ENCODE measurements at regions not wholly inside any gene's neighbourhood (a gene's known extent, or its start where the extent isn't known, plus 50 kb on each side); places are given as distances from the start of the nearest gene placed in this dataset.

DNA sequence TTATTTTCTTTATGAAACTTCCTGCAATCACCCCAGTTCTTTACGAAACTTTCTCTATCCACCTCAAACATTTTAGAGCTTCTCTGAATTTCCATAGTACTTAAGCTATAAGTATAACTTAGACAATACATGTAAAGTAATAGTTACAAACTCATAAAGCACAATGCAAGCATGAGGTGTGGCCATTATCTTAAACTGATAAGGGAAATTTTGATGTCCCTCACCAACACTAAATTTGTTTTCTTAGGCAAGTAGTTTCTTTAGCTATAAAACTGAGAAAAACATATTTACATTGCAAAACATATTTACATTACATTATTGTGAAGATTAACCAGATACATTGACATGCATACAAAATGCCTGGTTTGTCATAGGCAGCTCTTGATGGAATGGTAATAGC, 146.4 kb upstream of the ATP1B1 start:
- no peaks in the 10 kb centered on the region for H3K9me3 Mint-ChIP-seq (ENCODE audit: unreplicated experiment)
- no peak overlapping the region for H3K27ac Mint-ChIP-seq (ENCODE audit: low read depth, unreplicated experiment)
- POLR2A ChIA-PET, result interaction anchor here (0.7 to 1.2 kb wide), 3 partner anchors 17 to 148 kb away, joined by 3 to 6 read pairs (median 3); no protein-coding TSS in a partner anchor
- no peak for DNase-seq (ENCODE audit: unreplicated experiment)
- no TSS peak for BruUV-seq (replicated peaks)
- H3K27me3 Mint-ChIP-seq (ENCODE audit: insufficient read depth, unreplicated experiment), result peaks cover 11% of the 10 kb centered on the region
- H3K36me3 Mint-ChIP-seq (ENCODE audit: insufficient read depth, unreplicated experiment), result no peaks in the 10 kb centered on the region
- CTCF ChIA-PET, result interaction anchor here (0.5 to 0.6 kb wide), 2 partner anchors 10 to 162 kb away, joined by 3 to 4 read pairs; no protein-coding TSS in a partner anchor
- H3K4me3 Mint-ChIP-seq (ENCODE audit: unreplicated experiment), result no peak overlapping the region
- TF ChIP-seq, protein P1, sequence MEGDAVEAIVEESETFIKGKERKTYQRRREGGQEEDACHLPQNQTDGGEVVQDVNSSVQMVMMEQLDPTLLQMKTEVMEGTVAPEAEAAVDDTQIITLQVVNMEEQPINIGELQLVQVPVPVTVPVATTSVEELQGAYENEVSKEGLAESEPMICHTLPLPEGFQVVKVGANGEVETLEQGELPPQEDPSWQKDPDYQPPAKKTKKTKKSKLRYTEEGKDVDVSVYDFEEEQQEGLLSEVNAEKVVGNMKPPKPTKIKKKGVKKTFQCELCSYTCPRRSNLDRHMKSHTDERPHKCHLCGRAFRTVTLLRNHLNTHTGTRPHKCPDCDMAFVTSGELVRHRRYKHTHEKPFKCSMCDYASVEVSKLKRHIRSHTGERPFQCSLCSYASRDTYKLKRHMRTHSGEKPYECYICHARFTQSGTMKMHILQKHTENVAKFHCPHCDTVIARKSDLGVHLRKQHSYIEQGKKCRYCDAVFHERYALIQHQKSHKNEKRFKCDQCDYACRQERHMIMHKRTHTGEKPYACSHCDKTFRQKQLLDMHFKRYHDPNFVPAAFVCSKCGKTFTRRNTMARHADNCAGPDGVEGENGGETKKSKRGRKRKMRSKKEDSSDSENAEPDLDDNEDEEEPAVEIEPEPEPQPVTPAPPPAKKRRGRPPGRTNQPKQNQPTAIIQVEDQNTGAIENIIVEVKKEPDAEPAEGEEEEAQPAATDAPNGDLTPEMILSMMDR (IDR thresholded peaks at IDR 0.05; ENCODE audit: unreplicated experiment), result no peak
- peaks cover 5% of the 10 kb centered on the region for H3K4me1 Mint-ChIP-seq (ENCODE audit: insufficient read depth, unreplicated experiment)
- intact Hi-C loops (cut with micrococcal nuclease), result no loop called here

DNA sequence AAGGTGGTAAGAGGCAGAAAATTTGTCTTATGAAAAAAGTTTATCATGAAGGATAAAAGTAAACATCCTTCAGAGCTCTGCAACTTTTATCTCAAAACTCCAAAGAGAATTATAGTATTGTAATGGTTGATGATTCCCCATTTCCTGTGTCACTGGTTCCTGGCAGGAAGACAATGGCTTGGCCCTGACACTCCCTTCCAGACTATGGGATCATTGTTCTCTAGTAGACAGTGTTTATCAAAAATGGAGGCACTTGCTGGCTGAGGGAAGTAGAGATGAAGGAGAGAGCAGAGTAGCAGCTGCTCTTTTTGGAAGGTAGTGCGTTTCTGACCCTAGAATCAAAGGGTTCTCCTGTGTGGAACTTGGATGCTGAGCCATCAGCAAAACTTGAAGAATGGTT, 145.9 kb upstream of the ATP1B1 start:
- no peaks in the 10 kb centered on the region for H3K36me3 Mint-ChIP-seq (ENCODE audit: insufficient read depth, unreplicated experiment)
- no peaks in the 10 kb centered on the region for H3K9me3 Mint-ChIP-seq (ENCODE audit: unreplicated experiment)
- H3K27ac Mint-ChIP-seq (ENCODE audit: low read depth, unreplicated experiment), result no peak overlapping the region
- POLR2A ChIA-PET, result interaction anchor here (0.7 to 1.2 kb wide), 3 partner anchors 18 to 147 kb away, joined by 3 to 6 read pairs (median 3); no protein-coding TSS in a partner anchor
- no TSS peak for BruUV-seq (replicated peaks)
- H3K27me3 Mint-ChIP-seq (ENCODE audit: insufficient read depth, unreplicated experiment), result peaks cover 11% of the 10 kb centered on the region
- no peak for DNase-seq (ENCODE audit: unreplicated experiment)
- intact Hi-C loops (cut with micrococcal nuclease), result no loop called here
- no peak overlapping the region for H3K4me3 Mint-ChIP-seq (ENCODE audit: unreplicated experiment)
- TF ChIP-seq, protein P1 (IDR thresholded peaks at IDR 0.05; ENCODE audit: unreplicated experiment), result no peak
- CTCF ChIA-PET, result interaction anchor here (0.6 kb wide), 1 partner anchor 10 kb away, joined by 4 read pairs; no protein-coding TSS in a partner anchor
- H3K4me1 Mint-ChIP-seq (ENCODE audit: insufficient read depth, unreplicated experiment), result peaks cover 5% of the 10 kb centered on the region

DNA sequence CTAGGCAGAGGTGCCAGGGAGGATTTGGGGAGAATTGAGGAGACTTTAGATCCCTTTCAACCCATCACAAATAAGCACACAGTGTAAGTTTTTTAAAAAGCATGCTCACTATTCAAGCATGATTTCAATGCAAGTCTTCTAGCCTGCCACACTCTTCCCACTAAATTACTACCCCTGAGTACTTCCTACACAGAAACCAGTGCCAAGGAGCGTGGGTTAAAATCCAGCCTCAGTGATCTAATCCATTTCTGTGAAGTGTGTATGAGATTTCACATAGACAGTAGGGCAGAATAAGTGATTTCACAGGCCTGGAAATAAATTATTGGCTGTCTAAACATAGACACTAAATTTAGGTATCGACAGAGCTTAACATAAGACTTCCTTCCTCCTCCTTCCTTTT, 142.9 kb upstream of the ATP1B1 start:
- H3K9me3 Mint-ChIP-seq (ENCODE audit: unreplicated experiment), result no peaks in the 10 kb centered on the region
- no peaks in the 10 kb centered on the region for H3K27me3 Mint-ChIP-seq (ENCODE audit: insufficient read depth, unreplicated experiment)
- no peak overlapping the region for H3K27ac Mint-ChIP-seq (ENCODE audit: low read depth, unreplicated experiment)
- intact Hi-C loops (cut with micrococcal nuclease), result no loop called here
- ChIA-PET POLR2A (no interaction called here), CTCF (no interaction called here)
- no peak for DNase-seq (ENCODE audit: unreplicated experiment)
- H3K4me1 Mint-ChIP-seq (ENCODE audit: insufficient read depth, unreplicated experiment), result peaks cover 4% of the 10 kb centered on the region
- no peak overlapping the region for H3K4me3 Mint-ChIP-seq (ENCODE audit: unreplicated experiment)
- TF ChIP-seq, protein P1 (IDR thresholded peaks at IDR 0.05; ENCODE audit: unreplicated experiment), result no peak
- no TSS peak for BruUV-seq (replicated peaks)
- no peaks in the 10 kb centered on the region for H3K36me3 Mint-ChIP-seq (ENCODE audit: insufficient read depth, unreplicated experiment)

DNA sequence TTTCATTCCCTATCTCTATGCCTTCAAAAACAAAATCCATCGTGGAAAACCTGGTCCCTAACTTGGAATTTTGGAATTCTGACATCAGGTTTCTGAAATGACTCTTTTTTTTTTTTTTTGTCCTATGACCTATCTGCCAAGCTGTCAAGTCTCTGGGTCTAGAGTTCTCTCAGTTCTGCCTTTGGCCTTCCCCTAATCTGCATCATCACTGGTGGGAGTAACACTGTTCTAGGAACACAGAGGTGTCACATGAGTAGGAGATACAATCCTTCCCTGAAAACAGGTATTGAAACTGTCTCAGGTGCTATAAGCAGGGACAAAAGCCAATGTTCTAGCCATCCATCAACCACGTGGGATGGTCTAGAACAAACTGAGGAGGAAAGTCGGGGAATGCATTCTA, 142.0 kb upstream of the ATP1B1 start:
- TF ChIP-seq, protein P1 (IDR thresholded peaks at IDR 0.05; ENCODE audit: unreplicated experiment), result no peak
- no peaks in the 10 kb centered on the region for H3K36me3 Mint-ChIP-seq (ENCODE audit: insufficient read depth, unreplicated experiment)
- no peak for DNase-seq (ENCODE audit: unreplicated experiment)

More for the DNA sequence above, 142.0 kb upstream of the ATP1B1 start:
- H3K4me3 Mint-ChIP-seq (ENCODE audit: unreplicated experiment), result no peak overlapping the region
- ChIA-PET CTCF (interaction anchor here (1.6 kb wide), 1 partner anchor 22 kb away, joined by 4 read pairs; no protein-coding TSS in a partner anchor), POLR2A (no interaction called here)
- no peaks in the 10 kb centered on the region for H3K9me3 Mint-ChIP-seq (ENCODE audit: unreplicated experiment)
- no TSS peak for BruUV-seq (replicated peaks)
- H3K4me1 Mint-ChIP-seq (ENCODE audit: insufficient read depth, unreplicated experiment), result no peaks in the 10 kb centered on the region
- no peak overlapping the region for H3K27ac Mint-ChIP-seq (ENCODE audit: low read depth, unreplicated experiment)
- no peaks in the 10 kb centered on the region for H3K27me3 Mint-ChIP-seq (ENCODE audit: insufficient read depth, unreplicated experiment)
- intact Hi-C loops (cut with micrococcal nuclease), result no loop called here
